ENCODE measurements at regions not wholly inside any gene's neighbourhood (a gene's known extent, or its start where the extent isn't known, plus 50 kb on each side); places are given as distances from the start of the nearest gene placed in this dataset.
A peak's percentile ranks its signal among the peaks of the same experiment; 100 is the strongest.

DNA sequence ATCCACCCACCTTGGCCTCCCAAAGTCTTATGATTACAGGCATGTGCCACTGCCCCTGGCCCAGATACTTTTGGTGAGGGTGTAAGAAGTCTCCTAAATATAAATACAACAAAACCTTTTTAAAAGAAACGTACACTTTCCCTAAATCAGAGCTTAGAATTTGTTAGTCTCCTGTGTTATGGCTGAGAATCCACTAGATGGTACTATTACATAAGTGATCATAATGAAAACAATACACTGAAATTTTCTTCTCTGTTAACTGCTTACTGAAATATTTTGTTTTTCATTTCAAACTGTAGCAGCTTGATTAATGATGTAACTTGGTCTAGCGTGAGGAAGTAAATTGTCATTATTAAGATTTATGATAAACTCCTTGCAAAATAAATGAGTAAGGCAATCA, 74.8 kb upstream of the FAM98A start:
- Histone ChIP-seq H3K4me1 (ENCODE audit: control insufficient read depth in 4 of 4, insufficient read depth in 4 of 4, low read length in 3 of 4) (peaks cover 0 to 18% (median 8%) of the 10 kb centered on the region in 4 donors), H3K36me3 (ENCODE audit: control insufficient read depth in 4 of 4, insufficient read depth in 3 of 4, low read depth in 1 of 4, low read length in 3 of 4) (no peaks in the 10 kb centered on the region), H3K27ac (ENCODE audit: low read depth in 1 of 2, low read length in 2 of 2) (no peak overlapping the region), H3K27me3 (ENCODE audit: control insufficient read depth in 4 of 4, insufficient read depth in 4 of 4, low read length in 3 of 4) (no peaks in the 10 kb centered on the region), H3K9ac (ENCODE audit: low read depth in 1 of 2, low read length in 2 of 2) (peak overlapping the region in 1 of 2 donors; percentile 22), H3K9me3 (ENCODE audit: control insufficient read depth in 4 of 4, low read length in 3 of 4) (no peaks in the 10 kb centered on the region), H3K4me3 (ENCODE audit: low read depth in 1 of 3, low read length in 3 of 3) (no peak overlapping the region)
- no peak for DNase-seq (ENCODE audit: low spot score)
- TF ChIP-seq RAD21 (IDR thresholded peaks at IDR 0.05): peak; percentile 79
- TF ChIP-seq, protein P1, sequence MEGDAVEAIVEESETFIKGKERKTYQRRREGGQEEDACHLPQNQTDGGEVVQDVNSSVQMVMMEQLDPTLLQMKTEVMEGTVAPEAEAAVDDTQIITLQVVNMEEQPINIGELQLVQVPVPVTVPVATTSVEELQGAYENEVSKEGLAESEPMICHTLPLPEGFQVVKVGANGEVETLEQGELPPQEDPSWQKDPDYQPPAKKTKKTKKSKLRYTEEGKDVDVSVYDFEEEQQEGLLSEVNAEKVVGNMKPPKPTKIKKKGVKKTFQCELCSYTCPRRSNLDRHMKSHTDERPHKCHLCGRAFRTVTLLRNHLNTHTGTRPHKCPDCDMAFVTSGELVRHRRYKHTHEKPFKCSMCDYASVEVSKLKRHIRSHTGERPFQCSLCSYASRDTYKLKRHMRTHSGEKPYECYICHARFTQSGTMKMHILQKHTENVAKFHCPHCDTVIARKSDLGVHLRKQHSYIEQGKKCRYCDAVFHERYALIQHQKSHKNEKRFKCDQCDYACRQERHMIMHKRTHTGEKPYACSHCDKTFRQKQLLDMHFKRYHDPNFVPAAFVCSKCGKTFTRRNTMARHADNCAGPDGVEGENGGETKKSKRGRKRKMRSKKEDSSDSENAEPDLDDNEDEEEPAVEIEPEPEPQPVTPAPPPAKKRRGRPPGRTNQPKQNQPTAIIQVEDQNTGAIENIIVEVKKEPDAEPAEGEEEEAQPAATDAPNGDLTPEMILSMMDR (IDR thresholded peaks at IDR 0.05; ENCODE audit: low read depth, low read length, missing input control): peak; percentile 50
- no peak for TF ChIP-seq SP1 (IDR thresholded peaks at IDR 0.05)
- 30% methylated on average over 2 of the region's 2 CpGs for WGBS

- Histone ChIP-seq H3K4me3 (ENCODE audit: low read depth in 1 of 3, low read length in 3 of 3) (no peak overlapping the region), H3K9me3 (ENCODE audit: control insufficient read depth in 4 of 4, low read length in 3 of 4) (no peaks in the 10 kb centered on the region), H3K36me3 (ENCODE audit: control insufficient read depth in 4 of 4, insufficient read depth in 3 of 4, low read depth in 1 of 4, low read length in 3 of 4) (no peaks in the 10 kb centered on the region), H3K27me3 (ENCODE audit: control insufficient read depth in 4 of 4, insufficient read depth in 4 of 4, low read length in 3 of 4) (no peaks in the 10 kb centered on the region), H3K27ac (ENCODE audit: low read depth in 1 of 2, low read length in 2 of 2) (no peak overlapping the region), H3K4me1 (ENCODE audit: control insufficient read depth in 4 of 4, insufficient read depth in 4 of 4, low read length in 3 of 4) (peaks cover 0 to 18% (median 8%) of the 10 kb centered on the region in 4 donors), H3K9ac (ENCODE audit: low read depth in 1 of 2, low read length in 2 of 2) (no peak overlapping the region)
- 79% methylated on average over 1 of the region's 1 CpG for WGBS
- no peak for DNase-seq (ENCODE audit: low spot score)
- TF ChIP-seq RAD21 (IDR thresholded peaks at IDR 0.05) (no peak), JUND (IDR thresholded peaks at IDR 0.05) (no peak), MAX (IDR thresholded peaks at IDR 0.05) (no peak), ZBTB33 (IDR thresholded peaks at IDR 0.05) (no peak)
- TF ChIP-seq, protein P2, sequence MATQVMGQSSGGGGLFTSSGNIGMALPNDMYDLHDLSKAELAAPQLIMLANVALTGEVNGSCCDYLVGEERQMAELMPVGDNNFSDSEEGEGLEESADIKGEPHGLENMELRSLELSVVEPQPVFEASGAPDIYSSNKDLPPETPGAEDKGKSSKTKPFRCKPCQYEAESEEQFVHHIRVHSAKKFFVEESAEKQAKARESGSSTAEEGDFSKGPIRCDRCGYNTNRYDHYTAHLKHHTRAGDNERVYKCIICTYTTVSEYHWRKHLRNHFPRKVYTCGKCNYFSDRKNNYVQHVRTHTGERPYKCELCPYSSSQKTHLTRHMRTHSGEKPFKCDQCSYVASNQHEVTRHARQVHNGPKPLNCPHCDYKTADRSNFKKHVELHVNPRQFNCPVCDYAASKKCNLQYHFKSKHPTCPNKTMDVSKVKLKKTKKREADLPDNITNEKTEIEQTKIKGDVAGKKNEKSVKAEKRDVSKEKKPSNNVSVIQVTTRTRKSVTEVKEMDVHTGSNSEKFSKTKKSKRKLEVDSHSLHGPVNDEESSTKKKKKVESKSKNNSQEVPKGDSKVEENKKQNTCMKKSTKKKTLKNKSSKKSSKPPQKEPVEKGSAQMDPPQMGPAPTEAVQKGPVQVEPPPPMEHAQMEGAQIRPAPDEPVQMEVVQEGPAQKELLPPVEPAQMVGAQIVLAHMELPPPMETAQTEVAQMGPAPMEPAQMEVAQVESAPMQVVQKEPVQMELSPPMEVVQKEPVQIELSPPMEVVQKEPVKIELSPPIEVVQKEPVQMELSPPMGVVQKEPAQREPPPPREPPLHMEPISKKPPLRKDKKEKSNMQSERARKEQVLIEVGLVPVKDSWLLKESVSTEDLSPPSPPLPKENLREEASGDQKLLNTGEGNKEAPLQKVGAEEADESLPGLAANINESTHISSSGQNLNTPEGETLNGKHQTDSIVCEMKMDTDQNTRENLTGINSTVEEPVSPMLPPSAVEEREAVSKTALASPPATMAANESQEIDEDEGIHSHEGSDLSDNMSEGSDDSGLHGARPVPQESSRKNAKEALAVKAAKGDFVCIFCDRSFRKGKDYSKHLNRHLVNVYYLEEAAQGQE (IDR thresholded peaks at IDR 0.05): no peak
Measured at GRCh38 chr2:33672896-33673295, 73.8 kb upstream of the FAM98A start.

DNA sequence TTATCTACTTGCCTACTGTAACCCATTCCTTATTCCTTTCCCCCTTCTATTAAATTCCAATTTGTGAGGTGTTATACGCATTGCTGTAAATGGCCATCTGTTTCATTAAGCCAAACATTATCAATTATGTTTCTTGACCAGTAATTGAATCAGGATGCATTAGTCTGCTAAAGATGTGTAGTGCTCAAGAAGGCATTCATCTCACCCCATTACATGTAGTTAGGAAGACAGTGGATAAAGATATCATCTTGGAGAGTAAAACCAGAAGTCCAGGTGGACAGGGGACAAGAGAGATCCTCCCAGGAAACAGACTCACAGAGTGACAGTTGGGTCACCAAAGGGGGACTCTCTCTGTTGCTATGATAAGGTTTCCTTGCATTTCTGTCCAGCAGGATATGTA, 73.3 kb upstream of the FAM98A start:
- Histone ChIP-seq H3K4me3 (ENCODE audit: low read depth in 1 of 3, low read length in 3 of 3) (no peak overlapping the region), H3K9ac (ENCODE audit: low read depth in 1 of 2, low read length in 2 of 2) (no peak overlapping the region), H3K36me3 (ENCODE audit: control insufficient read depth in 4 of 4, insufficient read depth in 3 of 4, low read depth in 1 of 4, low read length in 3 of 4) (no peaks in the 10 kb centered on the region), H3K27me3 (ENCODE audit: control insufficient read depth in 4 of 4, insufficient read depth in 4 of 4, low read length in 3 of 4) (no peaks in the 10 kb centered on the region), H3K27ac (ENCODE audit: low read depth in 1 of 2, low read length in 2 of 2) (no peak overlapping the region), H3K4me1 (ENCODE audit: control insufficient read depth in 4 of 4, insufficient read depth in 4 of 4, low read length in 3 of 4) (peaks cover 0 to 18% (median 8%) of the 10 kb centered on the region in 4 donors), H3K9me3 (ENCODE audit: control insufficient read depth in 4 of 4, low read length in 3 of 4) (no peaks in the 10 kb centered on the region)
- DNase-seq (ENCODE audit: low spot score): no peak
- WGBS: 95% methylated on average over 1 of the region's 1 CpG
- TF ChIP-seq NR2F2 (IDR thresholded peaks at IDR 0.05) (no peak), RAD21 (IDR thresholded peaks at IDR 0.05) (no peak), MAX (IDR thresholded peaks at IDR 0.05) (no peak), SP1 (IDR thresholded peaks at IDR 0.05) (no peak), GABPA (IDR thresholded peaks at IDR 0.05 in 1 of 2, conservative IDR thresholded peaks at IDR 0.05 in 1 of 2) (no peak), FOXA1 (IDR thresholded peaks at IDR 0.05) (no peak), HNF4A (conservative IDR thresholded peaks at IDR 0.05) (no peak), RXRA (IDR thresholded peaks at IDR 0.05) (no peak), TAF1 (conservative IDR thresholded peaks at IDR 0.05) (no peak), ZBTB33 (IDR thresholded peaks at IDR 0.05) (no peak), EGR1 (IDR thresholded peaks at IDR 0.05; ENCODE audit: low read depth in 2 of 2) (no peak), YY1 (IDR thresholded peaks at IDR 0.05) (no peak), HNF4G (IDR thresholded peaks at IDR 0.05) (no peak), FOXA2 (IDR thresholded peaks at IDR 0.05) (no peak), JUND (IDR thresholded peaks at IDR 0.05) (no peak), ATF3 (IDR thresholded peaks at IDR 0.05) (no peak)
